HCT116 (cell line): ENCODE measurements at regions not wholly inside any gene's neighbourhood (a gene's known extent, or its start where the extent isn't known, plus 50 kb on each side); places are given as distances from the start of the nearest gene placed in this dataset.

Source experiments
- ATAC-seq: fragments of 200-7000 bp; cut with Tn5 transposase; 2 replicates; pipeline ENCODE4 v1.9.1; 2020; ENCODE audit warnings: mild to moderate bottlenecking, moderate library complexity
- BruUV-seq: library from RNA; stranded (reverse); fragments of 400-500 nt; replicated peaks from 2 replicates; lab custom pipeline; 2021; lab: Mats Ljungman, UMichigan
- CTCF ChIA-PET: fragments of 300-600 bp; sonication (Branson Sonifier 250); formaldehyde crosslinking; loops from one replicate; lab custom pipeline; 2021; ENCODE audit warnings: antibody characterized with exemption; lab: Charles Lee
- POLR2A ChIA-PET: fragments of 300-600, 350-600 bp; sonication (Branson Sonifier 250); formaldehyde crosslinking; loops from one replicate; lab custom pipeline; 2021; ENCODE audit warnings: antibody characterized with exemption; lab: Charles Lee
- RAD21 ChIA-PET, 2 experiments: fragments of 300-600 bp; sonication (Branson Sonifier 250); formaldehyde crosslinking; loops; one replicate each; lab custom pipeline; 2023; ENCODE audit warnings: low total read pairs in 2 of 2; ENCODE audit not compliant: uncharacterized antibody in 2 of 2, unreplicated experiment in 2 of 2, low non-redundant PET in 1 of 2; lab: Charles Lee
- DNase-seq: peaks from one replicate; pipeline ENCODE4 v3.0.0-alpha.2; 2010; ENCODE audit warnings: low read depth, low spot score
- H2AFZ ChIP-seq: fragments of 200-600 bp; shearing (Covaris generic), sonication (generic); 2 replicates; pipeline ENCODE4 v1.6.1; 2017; ENCODE audit warnings: low read depth, mixed run types, mixed read lengths, antibody characterized with exemption, low read length; ENCODE audit not compliant: poor library complexity, severe bottlenecking
- H3K27ac ChIP-seq: 2 replicates; pipeline ENCODE4 v1.5.1; 2012; ENCODE audit warnings: low read depth, low read length
- H3K27me3 ChIP-seq: fragments of 200-600 bp; sonication (generic); 2 replicates; pipeline ENCODE4 v1.6.1; 2016; ENCODE audit warnings: mixed run types, low read length, mixed read lengths; ENCODE audit not compliant: insufficient read depth
- H3K36me3 ChIP-seq, 2 experiments: fragments of 200-500 bp in 1 of 2; fragments of 200-600 bp in 1 of 2; sonication (Bioruptor generic) in 1 of 2; sonication (generic) in 1 of 2; 2 replicates each; pipeline versions ENCODE4 v1.5.1 to v1.6.1; 2014 to 2016; ENCODE audit warnings: low read length in 2 of 2, inconsistent platforms in 1 of 2, mixed read lengths in 1 of 2, mixed run types in 1 of 2; ENCODE audit not compliant: insufficient read depth in 2 of 2, control insufficient read depth in 1 of 2
- H3K4me1 ChIP-seq, 2 experiments: fragments of 200-600 bp in 1 of 2; sonication (generic) in 1 of 2; 2 replicates each; pipeline versions ENCODE4 v1.5.1 to v1.6.1; 2012 to 2017; ENCODE audit warnings: low read length in 2 of 2, inconsistent platforms in 1 of 2, mild to moderate bottlenecking in 1 of 2, mixed read lengths in 1 of 2, mixed run types in 1 of 2, moderate library complexity in 1 of 2; ENCODE audit not compliant: insufficient read depth in 2 of 2, control insufficient read depth in 1 of 2
- H3K4me2 ChIP-seq: fragments of 200-600 bp; sonication (generic); 2 replicates; pipeline ENCODE4 v1.6.1; 2017; ENCODE audit warnings: mixed run types, low read length, mixed read lengths
- H3K4me3 ChIP-seq, 2 experiments: fragments of 200-600 bp in 1 of 2; sonication (generic) in 1 of 2; replicated peaks in 1 of 2; 2 replicates each; pipeline ENCODE4 v1.5.1; 2011 to 2016; ENCODE audit warnings: low read length in 2 of 2, control low read depth in 1 of 2, low read depth in 1 of 2, mild to moderate bottlenecking in 1 of 2, mixed read lengths in 1 of 2, mixed run types in 1 of 2
- H3K79me2 ChIP-seq: fragments of 200-600 bp; sonication (generic); 2 replicates; pipeline ENCODE4 v1.6.1; 2017; ENCODE audit warnings: mild to moderate bottlenecking, mixed run types, low read length, moderate library complexity, mixed read lengths; ENCODE audit not compliant: insufficient read depth
- H3K9ac ChIP-seq: fragments of 200-600 bp; sonication (generic); 2 replicates; pipeline ENCODE4 v1.6.1; 2016; ENCODE audit warnings: low read length, mixed read lengths
- H3K9me2 ChIP-seq: fragments of 200-600 bp; sonication (generic), shearing (Covaris generic); 2 replicates; pipeline ENCODE4 v1.6.1; 2017; ENCODE audit warnings: mixed run types, mild to moderate bottlenecking, moderate library complexity; ENCODE audit not compliant: insufficient read depth
- H3K9me3 ChIP-seq, 2 experiments: fragments of 200-500 bp in 1 of 2; fragments of 200-600 bp in 1 of 2; sonication (Bioruptor generic) in 1 of 2; sonication (generic) in 1 of 2; 2 replicates each; pipeline ENCODE4 v1.6.1; 2014 to 2017; ENCODE audit warnings: low read length in 2 of 2, mixed read lengths in 2 of 2, inconsistent platforms in 1 of 2, low read depth in 1 of 2, mild to moderate bottlenecking in 1 of 2, mixed run types in 1 of 2, moderate library complexity in 1 of 2; ENCODE audit not compliant: control insufficient read depth in 1 of 2, insufficient read depth in 1 of 2
- H4K20me1 ChIP-seq: fragments of 200-600 bp; sonication (generic), shearing (Covaris generic); 2 replicates; pipeline ENCODE4 v1.6.1; 2017; ENCODE audit warnings: mixed run types, mild to moderate bottlenecking, moderate library complexity; ENCODE audit not compliant: insufficient read depth
- ATF3 ChIP-seq: IDR thresholded peaks from 2 replicates; pipeline ENCODE4 v1.6.1; 2012
- CBX3 ChIP-seq: IDR thresholded peaks from 2 replicates; pipeline ENCODE4 v1.6.1; 2012; ENCODE audit warnings: low read depth
- EGR1 ChIP-seq: IDR thresholded peaks from 2 replicates; pipeline ENCODE4 v1.6.1; 2012; ENCODE audit warnings: low read depth
- EZH2 ChIP-seq: fragments of 200-600 bp; sonication (generic); IDR thresholded peaks from 2 replicates; pipeline ENCODE4 v1.6.1; 2017; ENCODE audit warnings: antibody characterized with exemption, mixed run types
- EZH2phosphoT487 ChIP-seq: fragments of 200-600 bp; IDR thresholded peaks from 2 replicates; pipeline ENCODE4 v1.6.1; 2018; ENCODE audit warnings: antibody characterized with exemption, borderline replicate concordance
- FOSL1 ChIP-seq: IDR thresholded peaks from 2 replicates; pipeline ENCODE4 v1.6.1; 2012; ENCODE audit warnings: low read depth
- POLR2A ChIP-seq: IDR thresholded peaks from 2 replicates; pipeline ENCODE4 v1.7.0; 2011; ENCODE audit warnings: borderline replicate concordance; ENCODE audit not compliant: insufficient read depth, insufficient read length; ENCODE audit errors: extremely low read depth
- POLR2AphosphoS5 ChIP-seq: IDR thresholded peaks from 2 replicates; pipeline ENCODE4 v1.6.1; 2011; ENCODE audit warnings: mild to moderate bottlenecking, low read depth, low read length, moderate library complexity
- RAD21 ChIP-seq: IDR thresholded peaks from 2 replicates; pipeline ENCODE4 v1.6.1; 2012; ENCODE audit warnings: low read depth, mild to moderate bottlenecking
- REST ChIP-seq: IDR thresholded peaks from 2 replicates; pipeline ENCODE4 v1.6.1; 2012; ENCODE audit warnings: low read depth
- SIN3A ChIP-seq: IDR thresholded peaks from 2 replicates; pipeline ENCODE4 v1.6.1; 2012; ENCODE audit warnings: low read depth
- SP1 ChIP-seq: IDR thresholded peaks from 2 replicates; pipeline ENCODE4 v1.6.1; 2012; ENCODE audit warnings: low read depth
- SRF ChIP-seq: IDR thresholded peaks from 2 replicates; pipeline ENCODE4 v1.6.1; 2012; ENCODE audit warnings: low read depth
- TCF7L2 ChIP-seq: IDR thresholded peaks from 2 replicates; pipeline ENCODE4 v1.7.0; 2011; ENCODE audit warnings: borderline replicate concordance, inconsistent platforms; ENCODE audit not compliant: insufficient read depth, insufficient read length; ENCODE audit errors: extremely low read depth
- YY1 ChIP-seq: IDR thresholded peaks from 2 replicates; pipeline ENCODE4 v1.6.1; 2011; ENCODE audit warnings: low read length, low read depth, moderate library complexity, mild to moderate bottlenecking; ENCODE audit not compliant: insufficient replicate concordance; ENCODE audit errors: extremely low read depth
- ZFX ChIP-seq: fragments of 450-650 bp; IDR thresholded peaks from 2 replicates; pipeline ENCODE4 v1.6.1; 2017
- ZNF274 ChIP-seq: fragments of 200-500 bp; sonication (Bioruptor generic); IDR thresholded peaks from 2 replicates; pipeline ENCODE4 v1.6.1; 2014; ENCODE audit warnings: mild to moderate bottlenecking, low read depth, low read length, inconsistent platforms
- intact Hi-C: fragments of 100-400 bp; cut with micrococcal nuclease; formaldehyde crosslinking; loops from 2 replicates; pipeline ENCODE4 v1.10.0; 2022
- TF ChIP-seq, protein P1 (sequence below): IDR thresholded peaks from 2 replicates; pipeline ENCODE4 v1.6.1; 2011; ENCODE audit warnings: mild to moderate bottlenecking, low read length, moderate library complexity; ENCODE audit not compliant: insufficient replicate concordance; ENCODE audit errors: extremely low read depth
- TF ChIP-seq, protein P2 (sequence below), 3 experiments: fragments of 200-600 bp in 1 of 3; sonication (generic) in 1 of 3; IDR thresholded peaks in 2 of 3; conservative IDR thresholded peaks in 1 of 3; 2 replicates each; pipeline ENCODE4 v1.5.1; 2012 to 2017; ENCODE audit warnings: low read depth in 2 of 3, low read length in 2 of 3, antibody characterized with exemption in 1 of 3, borderline replicate concordance in 1 of 3, control low read depth in 1 of 3, mild to moderate bottlenecking in 1 of 3, mixed read lengths in 1 of 3, mixed run types in 1 of 3, moderate library complexity in 1 of 3; ENCODE audit not compliant: insufficient read depth in 1 of 3
- TF ChIP-seq, protein P3 (sequence below): IDR thresholded peaks from 2 replicates; pipeline ENCODE4 v1.6.1; 2012

- TF ChIP-seq REST (no peak), POLR2AphosphoS5 (no peak), CBX3 (no peak)
Measured at GRCh38 chr12:125473501-125473900, 408.3 kb downstream of the AACS start (continued).

DNA sequence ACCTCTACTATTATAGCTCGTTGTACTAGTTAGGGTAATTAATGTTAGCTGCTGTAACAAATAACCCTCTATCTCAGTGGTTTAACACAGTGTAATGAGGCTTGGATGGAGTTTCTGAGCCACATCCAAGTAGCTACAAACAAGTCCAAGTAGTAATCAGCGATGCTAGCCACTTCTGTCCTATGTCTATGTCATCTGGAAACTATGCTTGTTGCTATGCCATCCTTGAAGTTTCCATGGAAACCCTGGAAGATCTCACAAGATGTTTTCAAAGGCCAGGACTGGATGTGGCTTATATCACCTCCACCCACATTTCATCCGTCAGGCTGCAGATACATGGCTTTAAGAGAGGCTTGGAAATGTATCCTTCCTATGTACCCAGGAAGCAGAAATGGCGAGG, 422.1 kb downstream of the AACS start:
- Histone ChIP-seq H4K20me1 (no peaks in the 10 kb centered on the region), H3K4me2 (no peak overlapping the region), H2AFZ (no peak overlapping the region), H3K4me3 (no peak overlapping the region), H3K27ac (no peak overlapping the region), H3K9me2 (no peaks in the 10 kb centered on the region), H3K9ac (no peak overlapping the region), H3K9me3 (no peaks in the 10 kb centered on the region), H3K36me3 (no peaks in the 10 kb centered on the region), H3K4me1 (no peaks in the 10 kb centered on the region), H3K27me3 (no peaks in the 10 kb centered on the region), H3K79me2 (no peaks in the 10 kb centered on the region)
- CTCF ChIA-PET, result no interaction called here
- intact Hi-C loops, result no loop called here
- ATAC-seq, result no peak
- no peak for DNase-seq
- TF ChIP-seq ATF3 (no peak), RAD21 (no peak), ZNF274 (no peak), CBX3 (no peak), EZH2 (no peak), SIN3A (no peak), SRF (no peak), EGR1 (no peak), TCF7L2 (no peak), SP1 (no peak), ZFX (no peak), EZH2phosphoT487 (no peak), POLR2AphosphoS5 (no peak), YY1 (no peak), POLR2A (no peak), FOSL1 (no peak)
- TF ChIP-seq, protein P1, sequence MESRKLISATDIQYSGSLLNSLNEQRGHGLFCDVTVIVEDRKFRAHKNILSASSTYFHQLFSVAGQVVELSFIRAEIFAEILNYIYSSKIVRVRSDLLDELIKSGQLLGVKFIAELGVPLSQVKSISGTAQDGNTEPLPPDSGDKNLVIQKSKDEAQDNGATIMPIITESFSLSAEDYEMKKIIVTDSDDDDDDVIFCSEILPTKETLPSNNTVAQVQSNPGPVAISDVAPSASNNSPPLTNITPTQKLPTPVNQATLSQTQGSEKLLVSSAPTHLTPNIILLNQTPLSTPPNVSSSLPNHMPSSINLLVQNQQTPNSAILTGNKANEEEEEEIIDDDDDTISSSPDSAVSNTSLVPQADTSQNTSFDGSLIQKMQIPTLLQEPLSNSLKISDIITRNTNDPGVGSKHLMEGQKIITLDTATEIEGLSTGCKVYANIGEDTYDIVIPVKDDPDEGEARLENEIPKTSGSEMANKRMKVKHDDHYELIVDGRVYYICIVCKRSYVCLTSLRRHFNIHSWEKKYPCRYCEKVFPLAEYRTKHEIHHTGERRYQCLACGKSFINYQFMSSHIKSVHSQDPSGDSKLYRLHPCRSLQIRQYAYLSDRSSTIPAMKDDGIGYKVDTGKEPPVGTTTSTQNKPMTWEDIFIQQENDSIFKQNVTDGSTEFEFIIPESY, result no peak
- TF ChIP-seq, protein P2, sequence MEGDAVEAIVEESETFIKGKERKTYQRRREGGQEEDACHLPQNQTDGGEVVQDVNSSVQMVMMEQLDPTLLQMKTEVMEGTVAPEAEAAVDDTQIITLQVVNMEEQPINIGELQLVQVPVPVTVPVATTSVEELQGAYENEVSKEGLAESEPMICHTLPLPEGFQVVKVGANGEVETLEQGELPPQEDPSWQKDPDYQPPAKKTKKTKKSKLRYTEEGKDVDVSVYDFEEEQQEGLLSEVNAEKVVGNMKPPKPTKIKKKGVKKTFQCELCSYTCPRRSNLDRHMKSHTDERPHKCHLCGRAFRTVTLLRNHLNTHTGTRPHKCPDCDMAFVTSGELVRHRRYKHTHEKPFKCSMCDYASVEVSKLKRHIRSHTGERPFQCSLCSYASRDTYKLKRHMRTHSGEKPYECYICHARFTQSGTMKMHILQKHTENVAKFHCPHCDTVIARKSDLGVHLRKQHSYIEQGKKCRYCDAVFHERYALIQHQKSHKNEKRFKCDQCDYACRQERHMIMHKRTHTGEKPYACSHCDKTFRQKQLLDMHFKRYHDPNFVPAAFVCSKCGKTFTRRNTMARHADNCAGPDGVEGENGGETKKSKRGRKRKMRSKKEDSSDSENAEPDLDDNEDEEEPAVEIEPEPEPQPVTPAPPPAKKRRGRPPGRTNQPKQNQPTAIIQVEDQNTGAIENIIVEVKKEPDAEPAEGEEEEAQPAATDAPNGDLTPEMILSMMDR (IDR thresholded peaks at IDR 0.05 in 2 of 3, conservative IDR thresholded peaks at IDR 0.05 in 1 of 3; ENCODE audit: borderline replicate concordance in 1 of 3, insufficient read depth in 1 of 3, low read depth in 2 of 3, low read length in 2 of 3), result no peak
- TF ChIP-seq, protein P3, sequence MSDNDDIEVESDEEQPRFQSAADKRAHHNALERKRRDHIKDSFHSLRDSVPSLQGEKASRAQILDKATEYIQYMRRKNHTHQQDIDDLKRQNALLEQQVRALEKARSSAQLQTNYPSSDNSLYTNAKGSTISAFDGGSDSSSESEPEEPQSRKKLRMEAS, result no peak
- POLR2A ChIA-PET, result no interaction called here
- BruUV-seq, result no TSS peak
- RAD21 ChIA-PET, result no interaction called here
